HCT116 (cell line): ENCODE measurements at regions not wholly inside any gene's neighbourhood (a gene's known extent, or its start where the extent isn't known, plus 50 kb on each side); places are given as distances from the start of the nearest gene placed in this dataset.

ENCODE experiments used
- ATAC-seq: fragments of 200-7000 bp; cut with Tn5 transposase; 2 replicates; pipeline ENCODE4 v1.9.1; 2020; ENCODE audit warnings: mild to moderate bottlenecking, moderate library complexity
- BruUV-seq: library from RNA; stranded (reverse); fragments of 400-500 nt; replicated peaks from 2 replicates; lab custom pipeline; 2021; lab: Mats Ljungman, UMichigan
- CTCF ChIA-PET: fragments of 300-600 bp; sonication (Branson Sonifier 250); formaldehyde crosslinking; loops from one replicate; lab custom pipeline; 2021; ENCODE audit warnings: antibody characterized with exemption; lab: Charles Lee
- POLR2A ChIA-PET: fragments of 300-600, 350-600 bp; sonication (Branson Sonifier 250); formaldehyde crosslinking; loops from one replicate; lab custom pipeline; 2021; ENCODE audit warnings: antibody characterized with exemption; lab: Charles Lee
- RAD21 ChIA-PET, 2 experiments: fragments of 300-600 bp; sonication (Branson Sonifier 250); formaldehyde crosslinking; loops; one replicate each; lab custom pipeline; 2023; ENCODE audit warnings: low total read pairs in 2 of 2; ENCODE audit not compliant: uncharacterized antibody in 2 of 2, unreplicated experiment in 2 of 2, low non-redundant PET in 1 of 2; lab: Charles Lee
- DNase-seq: peaks from one replicate; pipeline ENCODE4 v3.0.0-alpha.2; 2010; ENCODE audit warnings: low read depth, low spot score
- H2AFZ ChIP-seq: fragments of 200-600 bp; shearing (Covaris generic), sonication (generic); 2 replicates; pipeline ENCODE4 v1.6.1; 2017; ENCODE audit warnings: low read depth, mixed run types, mixed read lengths, antibody characterized with exemption, low read length; ENCODE audit not compliant: poor library complexity, severe bottlenecking
- H3K27ac ChIP-seq: 2 replicates; pipeline ENCODE4 v1.5.1; 2012; ENCODE audit warnings: low read depth, low read length
- H3K27me3 ChIP-seq: fragments of 200-600 bp; sonication (generic); 2 replicates; pipeline ENCODE4 v1.6.1; 2016; ENCODE audit warnings: mixed run types, low read length, mixed read lengths; ENCODE audit not compliant: insufficient read depth
- H3K36me3 ChIP-seq, 2 experiments: fragments of 200-500 bp in 1 of 2; fragments of 200-600 bp in 1 of 2; sonication (Bioruptor generic) in 1 of 2; sonication (generic) in 1 of 2; 2 replicates each; pipeline versions ENCODE4 v1.5.1 to v1.6.1; 2014 to 2016; ENCODE audit warnings: low read length in 2 of 2, inconsistent platforms in 1 of 2, mixed read lengths in 1 of 2, mixed run types in 1 of 2; ENCODE audit not compliant: insufficient read depth in 2 of 2, control insufficient read depth in 1 of 2
- H3K4me1 ChIP-seq, 2 experiments: fragments of 200-600 bp in 1 of 2; sonication (generic) in 1 of 2; 2 replicates each; pipeline versions ENCODE4 v1.5.1 to v1.6.1; 2012 to 2017; ENCODE audit warnings: low read length in 2 of 2, inconsistent platforms in 1 of 2, mild to moderate bottlenecking in 1 of 2, mixed read lengths in 1 of 2, mixed run types in 1 of 2, moderate library complexity in 1 of 2; ENCODE audit not compliant: insufficient read depth in 2 of 2, control insufficient read depth in 1 of 2
- H3K4me2 ChIP-seq: fragments of 200-600 bp; sonication (generic); 2 replicates; pipeline ENCODE4 v1.6.1; 2017; ENCODE audit warnings: mixed run types, low read length, mixed read lengths
- H3K4me3 ChIP-seq, 2 experiments: fragments of 200-600 bp in 1 of 2; sonication (generic) in 1 of 2; replicated peaks in 1 of 2; 2 replicates each; pipeline ENCODE4 v1.5.1; 2011 to 2016; ENCODE audit warnings: low read length in 2 of 2, control low read depth in 1 of 2, low read depth in 1 of 2, mild to moderate bottlenecking in 1 of 2, mixed read lengths in 1 of 2, mixed run types in 1 of 2
- H3K79me2 ChIP-seq: fragments of 200-600 bp; sonication (generic); 2 replicates; pipeline ENCODE4 v1.6.1; 2017; ENCODE audit warnings: mild to moderate bottlenecking, mixed run types, low read length, moderate library complexity, mixed read lengths; ENCODE audit not compliant: insufficient read depth
- H3K9ac ChIP-seq: fragments of 200-600 bp; sonication (generic); 2 replicates; pipeline ENCODE4 v1.6.1; 2016; ENCODE audit warnings: low read length, mixed read lengths
- H3K9me2 ChIP-seq: fragments of 200-600 bp; sonication (generic), shearing (Covaris generic); 2 replicates; pipeline ENCODE4 v1.6.1; 2017; ENCODE audit warnings: mixed run types, mild to moderate bottlenecking, moderate library complexity; ENCODE audit not compliant: insufficient read depth
- H3K9me3 ChIP-seq, 2 experiments: fragments of 200-500 bp in 1 of 2; fragments of 200-600 bp in 1 of 2; sonication (Bioruptor generic) in 1 of 2; sonication (generic) in 1 of 2; 2 replicates each; pipeline ENCODE4 v1.6.1; 2014 to 2017; ENCODE audit warnings: low read length in 2 of 2, mixed read lengths in 2 of 2, inconsistent platforms in 1 of 2, low read depth in 1 of 2, mild to moderate bottlenecking in 1 of 2, mixed run types in 1 of 2, moderate library complexity in 1 of 2; ENCODE audit not compliant: control insufficient read depth in 1 of 2, insufficient read depth in 1 of 2
- H4K20me1 ChIP-seq: fragments of 200-600 bp; sonication (generic), shearing (Covaris generic); 2 replicates; pipeline ENCODE4 v1.6.1; 2017; ENCODE audit warnings: mixed run types, mild to moderate bottlenecking, moderate library complexity; ENCODE audit not compliant: insufficient read depth
- ELF1 ChIP-seq: IDR thresholded peaks from 2 replicates; pipeline ENCODE4 v1.6.1; 2012; ENCODE audit warnings: low read depth, borderline replicate concordance
- EZH2phosphoT487 ChIP-seq: fragments of 200-600 bp; IDR thresholded peaks from 2 replicates; pipeline ENCODE4 v1.6.1; 2018; ENCODE audit warnings: antibody characterized with exemption, borderline replicate concordance
- POLR2A ChIP-seq: IDR thresholded peaks from 2 replicates; pipeline ENCODE4 v1.7.0; 2011; ENCODE audit warnings: borderline replicate concordance; ENCODE audit not compliant: insufficient read depth, insufficient read length; ENCODE audit errors: extremely low read depth
- POLR2AphosphoS5 ChIP-seq: IDR thresholded peaks from 2 replicates; pipeline ENCODE4 v1.6.1; 2011; ENCODE audit warnings: mild to moderate bottlenecking, low read depth, low read length, moderate library complexity
- SIN3A ChIP-seq: IDR thresholded peaks from 2 replicates; pipeline ENCODE4 v1.6.1; 2012; ENCODE audit warnings: low read depth
- SP1 ChIP-seq: IDR thresholded peaks from 2 replicates; pipeline ENCODE4 v1.6.1; 2012; ENCODE audit warnings: low read depth
- TCF7L2 ChIP-seq: IDR thresholded peaks from 2 replicates; pipeline ENCODE4 v1.7.0; 2011; ENCODE audit warnings: borderline replicate concordance, inconsistent platforms; ENCODE audit not compliant: insufficient read depth, insufficient read length; ENCODE audit errors: extremely low read depth
- ZNF274 ChIP-seq: fragments of 200-500 bp; sonication (Bioruptor generic); IDR thresholded peaks from 2 replicates; pipeline ENCODE4 v1.6.1; 2014; ENCODE audit warnings: mild to moderate bottlenecking, low read depth, low read length, inconsistent platforms
- intact Hi-C: fragments of 100-400 bp; cut with micrococcal nuclease; formaldehyde crosslinking; loops from 2 replicates; pipeline ENCODE4 v1.10.0; 2022

DNA sequence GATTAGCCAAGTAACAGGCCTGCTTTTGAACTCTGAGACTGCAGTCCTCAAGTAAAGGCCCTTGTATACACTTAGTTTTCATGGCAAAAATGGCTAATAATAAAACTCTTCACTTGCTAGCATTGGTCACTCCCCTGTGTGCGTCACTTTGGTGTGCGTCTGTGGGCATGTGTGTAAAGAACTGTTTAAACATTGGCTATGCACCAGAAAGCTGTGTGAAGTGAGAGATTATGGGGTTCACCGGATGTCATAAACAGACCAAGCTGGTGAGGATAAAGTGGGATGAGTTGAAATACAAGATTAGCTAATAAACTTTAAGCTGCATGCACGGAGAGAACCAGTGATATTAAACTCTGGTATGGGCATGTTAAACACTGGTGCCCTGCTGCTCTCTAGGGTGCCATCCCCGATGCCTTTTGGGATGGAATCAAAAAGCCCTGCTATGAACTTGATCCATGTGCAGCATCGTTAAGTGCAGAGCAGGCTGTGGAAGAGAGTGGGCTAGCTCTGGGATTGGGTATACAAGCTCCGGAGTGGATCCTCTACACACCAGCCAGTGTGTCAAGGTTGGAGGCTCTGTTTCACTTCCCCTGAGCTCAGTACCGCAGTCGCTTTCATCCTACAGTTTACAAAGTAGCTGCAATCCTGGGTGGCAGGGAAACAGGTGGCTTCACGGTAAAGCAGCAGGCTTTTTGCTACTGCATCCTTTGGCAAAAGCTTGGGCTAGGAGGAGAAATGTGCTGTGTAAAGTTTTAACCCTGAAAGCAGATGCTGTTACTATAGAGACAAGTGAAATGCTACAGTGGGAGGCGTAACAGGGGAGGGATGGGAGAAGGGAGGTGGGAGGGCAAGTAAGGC lies 108.3 kb upstream of the SLC4A4 start:
- Histone ChIP-seq H3K27ac (no peak overlapping the region), H2AFZ (no peak overlapping the region), H3K79me2 (no peaks in the 10 kb centered on the region), H3K4me2 (no peak overlapping the region), H4K20me1 (no peaks in the 10 kb centered on the region), H3K27me3 (peaks cover 14% of the 10 kb centered on the region; the same call in 1 of the 2 replicates), H3K9me2 (no peaks in the 10 kb centered on the region), H3K9me3 (no peaks in the 10 kb centered on the region), H3K4me1 (no peaks in the 10 kb centered on the region), H3K4me3 (no peak overlapping the region), H3K36me3 (no peaks in the 10 kb centered on the region), H3K9ac (no peak overlapping the region)
- intact Hi-C loops = no loop called here
- BruUV-seq = no TSS peak
- ChIA-PET POLR2A (no interaction called here), RAD21 (interaction anchor here in 1 of 2 experiments (0.6 kb wide), 1 partner anchor 11 kb away, joined by 3 read pairs; no protein-coding TSS in a partner anchor), CTCF (no interaction called here)
- no peak for DNase-seq
- no peak for ATAC-seq
- no peak for TF ChIP-seq TCF7L2
- no peak for TF ChIP-seq POLR2AphosphoS5
- no peak for TF ChIP-seq ZNF274
- no peak for TF ChIP-seq POLR2A
- no peak for TF ChIP-seq EZH2phosphoT487

DNA sequence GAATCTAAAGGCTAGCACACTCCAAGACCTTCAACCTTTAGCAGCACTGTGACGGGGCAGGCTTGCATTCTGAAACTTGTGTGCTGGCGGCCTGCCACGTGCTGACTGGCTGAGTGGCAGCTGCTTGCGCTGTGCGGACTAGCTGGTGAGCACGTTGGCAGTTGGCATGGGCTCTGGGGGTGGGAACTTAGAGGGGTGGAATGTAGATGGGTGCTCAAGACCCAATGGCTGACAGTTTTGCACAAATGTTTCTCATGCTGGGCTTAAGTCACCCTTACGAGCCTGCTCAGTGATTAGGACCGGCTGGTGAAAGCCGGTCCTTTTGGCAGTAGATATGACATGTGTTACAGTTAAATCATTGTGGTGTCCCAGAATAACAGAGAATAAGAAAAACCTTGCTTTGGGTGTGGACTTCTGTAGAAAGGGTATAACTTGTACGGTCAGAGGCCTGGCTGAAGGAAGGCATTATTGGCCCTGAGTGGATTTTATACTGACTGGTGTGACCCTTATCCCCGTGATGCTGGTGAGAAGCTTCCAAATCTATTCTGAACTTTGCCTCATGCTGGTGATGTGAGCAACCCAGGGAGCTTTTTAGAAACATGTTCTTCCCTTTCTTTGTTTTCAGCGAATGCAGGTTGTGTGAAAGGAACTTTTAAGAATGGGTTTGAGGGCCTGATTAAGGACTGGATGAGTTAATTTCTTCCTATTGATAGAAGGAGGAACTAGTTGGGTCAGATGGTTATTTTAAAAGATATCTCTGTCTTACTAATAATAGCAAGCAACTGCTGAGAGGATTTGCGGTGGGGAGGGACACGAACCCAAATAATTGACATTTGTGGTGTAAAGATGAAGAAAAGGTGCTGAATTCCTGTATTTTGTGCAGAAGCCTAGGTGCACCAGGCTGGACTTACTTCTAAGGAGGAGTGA lies 107.4 kb upstream of the SLC4A4 start:
- no peaks in the 10 kb centered on the region for H3K36me3 ChIP-seq
- H3K4me3 ChIP-seq = no peak overlapping the region
- ChIA-PET CTCF (no interaction called here), RAD21 (no interaction called here), POLR2A (no interaction called here)
- no peak overlapping the region for H3K27ac ChIP-seq
- H3K9me3 ChIP-seq = no peaks in the 10 kb centered on the region
- no peaks in the 10 kb centered on the region for H4K20me1 ChIP-seq
- ATAC-seq (no peak), DNase-seq (no peak)
- no TSS peak for BruUV-seq
- no peaks in the 10 kb centered on the region for H3K9me2 ChIP-seq
- TF ChIP-seq POLR2AphosphoS5 = no peak
- TF ChIP-seq SIN3A = no peak
- no peak for TF ChIP-seq POLR2A
- no peak for TF ChIP-seq ELF1
- TF ChIP-seq SP1 = no peak
- H3K4me1 ChIP-seq = no peaks in the 10 kb centered on the region
- H3K79me2 ChIP-seq = no peaks in the 10 kb centered on the region
- H3K27me3 ChIP-seq = peaks cover 14% of the 10 kb centered on the region; the same call in 1 of the 2 replicates
- intact Hi-C loops = no loop called here
- no peak overlapping the region for H3K9ac ChIP-seq
- no peak overlapping the region for H3K4me2 ChIP-seq
- no peak overlapping the region for H2AFZ ChIP-seq
